ACHN (cell line): ENCODE measurements at regions not wholly inside any gene's neighbourhood (a gene's known extent, or its start where the extent isn't known, plus 50 kb on each side); places are given as distances from the start of the nearest gene placed in this dataset.
"Not testable (repeated sequence)": the region's sequence is repeated elsewhere in the genome, so short reads cannot be mapped to it uniquely, and the experiment has no call there.

Experiments used
- DNase-seq: peaks from one replicate; pipeline ENCODE4 v3.0.0-alpha.2; 2015
- in situ Hi-C: cut with HindIII; loops from 2 replicates; pipeline ENCODE4 v1.10.0; 2017; ENCODE audit warnings: low sequenced_read_pairs, low pct_ligation_motif_present, low pct_unique_long_range_greater_than_20kb

DNA sequence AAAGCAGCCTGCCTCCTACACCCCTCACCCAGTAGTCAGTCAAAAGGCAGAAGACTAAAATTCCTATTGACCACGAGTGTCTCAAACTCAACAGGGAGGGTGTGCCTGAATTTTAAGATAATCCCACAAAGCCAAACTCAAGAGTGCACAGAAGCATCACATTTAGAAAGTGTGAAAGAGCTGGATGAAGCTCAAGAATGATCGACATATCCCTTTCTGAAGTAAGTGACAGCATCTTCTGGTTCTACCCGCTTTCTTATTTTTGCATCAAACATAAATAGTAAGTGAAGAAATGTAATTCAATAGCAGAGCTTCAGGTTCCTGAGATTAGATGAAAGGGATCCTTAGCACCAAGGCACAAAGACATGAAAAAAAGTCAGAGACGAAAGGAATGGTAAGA lies 64.5 kb upstream of the BACH2 start:
- no peak for DNase-seq
- in situ Hi-C loops = no loop called here

DNA sequence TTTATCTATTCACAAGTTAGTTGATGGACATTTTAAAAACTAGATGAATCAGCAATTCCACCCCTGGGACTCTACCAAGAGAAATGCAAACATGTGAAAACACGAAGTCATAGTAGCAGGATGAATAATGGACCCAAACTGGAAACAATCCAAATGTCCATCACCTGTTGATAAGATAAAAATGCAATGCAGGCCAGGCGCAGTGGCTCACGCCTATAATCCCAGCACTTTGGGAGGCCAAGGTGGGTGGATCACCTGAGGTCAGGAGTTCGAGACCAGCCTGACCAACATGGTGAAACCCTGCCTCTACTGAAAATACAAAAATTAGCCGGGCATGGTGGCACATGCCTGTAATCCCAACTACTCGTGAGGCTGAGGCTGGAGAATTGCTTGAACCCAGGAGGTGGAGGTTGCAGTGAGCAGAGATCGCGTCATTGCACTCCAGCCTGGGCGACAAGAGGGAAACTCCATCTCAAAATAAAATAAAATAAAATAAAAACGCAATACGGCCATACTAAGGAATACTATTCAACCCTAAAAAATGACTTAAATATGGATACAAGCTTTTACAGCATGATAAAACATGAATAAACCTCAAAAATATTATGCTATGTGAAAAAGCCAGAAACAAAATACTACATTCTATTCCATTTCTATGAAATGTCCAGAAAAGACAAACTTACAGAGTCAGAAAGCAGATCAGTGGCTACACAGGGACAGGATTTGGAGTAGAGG lies 61.6 kb upstream of the BACH2 start:
- in situ Hi-C loops, DNase-seq: not testable (repeated sequence)

DNA sequence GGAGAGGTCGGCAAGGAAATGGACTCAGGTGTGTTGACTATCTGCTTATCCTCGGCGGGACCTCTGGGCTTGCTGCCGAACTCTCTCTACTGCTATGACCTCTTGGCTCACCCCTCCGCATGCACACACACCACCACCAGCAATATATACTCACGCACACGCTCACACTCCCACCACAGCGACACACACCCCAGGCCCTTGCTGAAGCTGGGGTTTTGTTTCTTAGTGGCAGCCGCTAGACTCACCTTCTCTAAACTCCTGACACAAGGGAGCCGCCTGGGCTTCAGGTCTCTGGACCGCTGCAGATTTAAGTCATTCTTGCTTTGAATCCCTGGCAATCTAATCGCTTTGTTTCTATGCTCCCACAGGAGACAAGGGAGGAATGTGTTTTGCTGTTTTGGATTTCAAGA lies 59.4 kb upstream of the BACH2 start:
- in situ Hi-C loops = no loop called here
- no peak for DNase-seq

DNA sequence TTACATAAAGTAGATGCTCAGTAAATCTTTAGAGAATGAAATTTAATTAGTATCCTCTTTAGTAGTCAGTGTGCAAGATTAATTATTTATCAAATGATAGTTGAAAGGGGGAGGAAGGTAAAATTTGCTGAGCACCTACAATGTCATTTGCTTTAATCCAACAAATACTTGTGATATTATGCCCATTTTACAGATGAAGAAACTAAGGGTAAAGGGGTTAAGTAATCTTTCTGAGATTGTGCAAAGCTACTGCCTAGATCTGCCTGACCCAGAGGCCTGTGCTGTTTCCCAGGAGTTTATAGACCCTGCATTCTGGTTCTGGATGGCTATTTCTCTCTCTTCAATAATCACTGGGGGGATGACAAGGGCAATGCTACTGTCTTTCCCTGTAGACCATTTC lies 58.3 kb upstream of the BACH2 start:
- in situ Hi-C loops = no loop called here
- no peak for DNase-seq

DNA sequence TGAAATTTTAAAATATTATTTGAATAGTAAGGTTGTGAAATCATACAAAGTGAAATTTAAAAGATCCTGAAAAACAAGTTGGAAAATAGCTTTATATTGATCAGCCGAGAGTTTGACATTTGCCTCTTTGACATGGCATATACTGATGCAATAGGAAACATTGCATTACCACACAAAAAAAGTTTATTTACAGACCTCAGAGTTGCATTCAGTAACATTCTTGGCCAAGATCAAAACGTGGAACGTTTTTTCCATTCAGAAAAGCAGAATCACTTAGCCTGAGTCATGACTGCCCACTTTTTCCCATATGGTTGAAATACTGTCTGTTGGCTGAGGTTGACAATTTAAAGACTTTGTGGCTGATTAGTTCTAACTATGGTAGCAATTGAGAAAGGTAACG lies 55.1 kb upstream of the BACH2 start:
- no peak for DNase-seq
- in situ Hi-C loops = no loop called here

DNA sequence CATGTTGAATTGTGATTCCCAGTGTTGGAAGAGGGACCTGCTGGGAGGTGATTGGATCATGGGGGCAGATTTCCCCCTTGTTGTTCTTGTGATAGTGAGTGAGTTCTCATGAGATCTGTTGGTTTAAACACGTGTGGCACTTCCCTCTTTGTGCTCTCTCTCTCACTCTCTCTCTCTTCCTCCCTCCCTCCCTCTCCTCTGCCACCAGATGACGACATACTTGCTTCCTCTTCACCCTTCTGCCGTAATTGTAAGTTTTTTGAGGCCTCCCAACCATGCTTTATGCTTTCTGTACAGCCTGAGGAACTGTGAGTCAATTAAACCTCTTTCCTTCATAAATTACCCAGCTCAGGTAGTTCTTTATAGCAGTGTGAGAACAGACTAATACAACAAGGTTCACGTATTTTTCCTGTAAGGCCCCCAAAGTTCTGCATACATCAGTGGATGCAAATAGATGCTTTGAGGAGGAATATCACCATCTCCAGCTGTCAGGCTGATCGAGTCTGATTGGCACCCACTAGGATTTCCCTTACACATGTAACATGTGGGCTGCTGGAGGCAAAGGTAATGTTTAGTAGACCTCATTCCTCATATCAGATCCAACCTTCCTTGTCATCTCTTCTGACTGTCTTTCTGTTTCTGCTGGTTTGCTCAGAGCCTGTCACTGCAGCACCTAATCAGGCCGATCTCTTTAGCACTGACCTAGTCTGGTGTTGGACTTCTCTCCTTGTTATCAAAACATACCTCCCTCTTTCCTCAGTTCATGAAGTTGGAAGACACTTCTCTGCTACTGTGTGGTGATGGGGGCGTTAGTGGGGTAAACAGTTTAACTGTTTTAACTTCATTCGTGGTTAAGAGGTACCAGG lies 54.3 kb upstream of the BACH2 start:
- in situ Hi-C loops = no loop called here
- no peak for DNase-seq

DNA sequence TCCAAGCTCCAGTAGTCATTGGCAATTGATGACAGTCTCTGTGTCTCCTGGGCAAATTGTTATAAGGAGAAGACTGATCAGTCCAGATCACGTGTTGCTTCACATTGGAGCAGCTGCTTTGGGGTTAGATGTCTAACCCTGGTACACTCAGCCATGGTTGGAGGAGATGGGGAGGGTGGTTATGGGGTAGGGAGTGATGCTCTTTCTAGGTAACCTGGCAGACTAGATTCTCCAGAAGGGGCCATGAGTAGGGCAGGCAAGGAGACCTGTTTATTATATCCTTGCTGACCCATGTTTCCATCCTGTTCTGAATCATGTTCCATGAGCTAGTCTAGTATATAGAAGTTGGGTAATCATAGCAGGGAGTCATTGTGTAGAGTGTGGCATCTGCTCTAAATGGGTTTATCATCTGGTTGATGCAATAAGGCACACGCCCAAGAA lies 50.8 kb upstream of the BACH2 start:
- in situ Hi-C loops = no loop called here
- DNase-seq = no peak

DNA sequence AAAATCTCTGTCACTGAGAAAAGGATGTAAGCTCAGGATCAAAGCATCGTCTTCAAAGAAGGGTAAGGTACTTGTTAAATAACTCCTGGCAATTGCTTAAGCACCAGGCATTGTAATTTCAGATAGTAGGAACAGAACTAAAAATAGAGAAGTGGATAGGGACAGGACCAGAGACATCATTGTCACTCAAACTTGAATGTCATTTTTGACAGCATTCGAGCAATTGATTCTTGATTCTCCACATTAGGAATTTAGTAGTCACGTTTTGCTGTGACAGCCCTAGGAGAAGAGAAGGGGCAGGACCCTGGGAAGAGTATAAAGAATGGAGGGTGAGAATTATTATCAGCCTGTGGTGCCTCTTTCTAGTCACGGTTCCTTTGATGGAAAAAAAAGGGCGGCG lies 50.1 kb upstream of the BACH2 start:
- in situ Hi-C loops = no loop called here

More for the DNA sequence above, 50.1 kb upstream of the BACH2 start:
- DNase-seq = no peak
